Ectodermal cell (in vitro differentiated cells): ENCODE measurements at regions not wholly inside any gene's neighbourhood (a gene's known extent, or its start where the extent isn't known, plus 50 kb on each side); places are given as distances from the start of the nearest gene placed in this dataset.

Experiments used
- H3K27ac ChIP-seq: 2 replicates; pipeline ENCODE4 v1.7.0; 2013; ENCODE audit warnings: mild to moderate bottlenecking, low read depth, low read length; ENCODE audit not compliant: insufficient read depth, poor library complexity, severe bottlenecking
- H3K27me3 ChIP-seq: 2 replicates; pipeline ENCODE4 v1.7.0; 2013; ENCODE audit warnings: mild to moderate bottlenecking, low read length; ENCODE audit not compliant: insufficient read depth, control insufficient read depth, poor library complexity, severe bottlenecking
- H3K36me3 ChIP-seq: one replicate; pipeline ENCODE4 v1.7.0; 2013; ENCODE audit warnings: low read length; ENCODE audit not compliant: control insufficient read depth, insufficient read depth
- H3K4me1 ChIP-seq: one replicate; pipeline ENCODE4 v1.7.0; 2013; ENCODE audit warnings: low read length; ENCODE audit not compliant: control insufficient read depth, insufficient read depth
- H3K4me3 ChIP-seq: 2 replicates; pipeline ENCODE4 v1.7.0; 2013; ENCODE audit warnings: low read depth, low read length, control low read depth; ENCODE audit not compliant: insufficient read depth
- H3K9me3 ChIP-seq: 2 replicates; pipeline ENCODE4 v1.7.0; 2013; ENCODE audit warnings: mild to moderate bottlenecking, low read length, moderate library complexity; ENCODE audit not compliant: control insufficient read depth
- WGBS, 2 experiments: methylation state at CpG; one replicate each; pipeline ENCODE4 v1.1.7; 2013; ENCODE audit warnings: missing lambda C conversion rate in 2 of 2; 5-methylcytosine and 5-hydroxymethylcytosine counted together

DNA sequence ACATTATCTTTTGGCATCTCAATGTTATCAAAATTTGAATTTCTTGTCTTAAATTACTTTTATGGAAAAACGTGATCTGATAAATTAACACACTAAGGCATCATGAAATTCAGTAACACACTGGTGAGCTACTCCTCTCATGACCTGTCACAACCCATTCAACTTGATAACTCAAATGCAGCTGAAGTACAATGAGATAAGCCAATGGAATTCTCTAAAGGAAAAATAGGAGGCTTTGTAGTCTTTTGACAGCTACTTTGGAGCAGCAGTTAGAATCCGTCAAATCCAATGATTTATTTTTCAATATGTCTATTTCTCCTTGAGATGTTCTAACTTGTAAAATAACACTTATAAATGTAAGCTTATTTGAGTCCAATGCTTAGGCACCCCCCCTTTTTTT is 1029.4 kb downstream of the TRHDE start:
- no peak overlapping the region for H3K27ac ChIP-seq
- no peaks in the 10 kb centered on the region for H3K9me3 ChIP-seq
- WGBS, 2 experiments, result 92 to 93% methylated on average over 2 of the region's 2 CpGs
- no peaks in the 10 kb centered on the region for H3K27me3 ChIP-seq
- H3K4me1 ChIP-seq, result no peaks in the 10 kb centered on the region
- no peak overlapping the region for H3K4me3 ChIP-seq
- no peaks in the 10 kb centered on the region for H3K36me3 ChIP-seq

DNA sequence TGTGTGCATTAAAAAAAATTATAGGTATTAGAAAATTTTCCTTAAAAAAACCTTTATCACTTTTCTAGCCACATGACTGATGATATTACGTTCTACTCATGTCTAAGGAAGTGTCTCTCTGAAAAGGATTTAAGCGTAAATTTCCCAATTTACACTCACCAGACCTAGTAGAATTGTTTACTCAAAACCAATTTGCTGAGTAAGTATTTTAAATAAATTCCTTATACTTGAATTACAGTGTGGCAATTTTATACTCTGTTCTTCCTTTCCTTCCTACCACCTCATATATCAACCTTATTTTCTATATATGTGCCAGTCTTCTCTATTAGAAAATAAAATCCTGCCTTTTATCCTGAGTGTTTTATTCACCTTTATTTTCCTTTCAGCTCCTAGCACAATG is 1035.1 kb downstream of the TRHDE start:
- Histone ChIP-seq H3K27ac (no peak overlapping the region), H3K9me3 (no peaks in the 10 kb centered on the region), H3K36me3 (no peaks in the 10 kb centered on the region), H3K4me1 (no peaks in the 10 kb centered on the region), H3K4me3 (no peak overlapping the region), H3K27me3 (no peaks in the 10 kb centered on the region)
- 95 to 100% methylated on average over 1 to 2 of the region's 2 CpGs for WGBS, 2 experiments

DNA sequence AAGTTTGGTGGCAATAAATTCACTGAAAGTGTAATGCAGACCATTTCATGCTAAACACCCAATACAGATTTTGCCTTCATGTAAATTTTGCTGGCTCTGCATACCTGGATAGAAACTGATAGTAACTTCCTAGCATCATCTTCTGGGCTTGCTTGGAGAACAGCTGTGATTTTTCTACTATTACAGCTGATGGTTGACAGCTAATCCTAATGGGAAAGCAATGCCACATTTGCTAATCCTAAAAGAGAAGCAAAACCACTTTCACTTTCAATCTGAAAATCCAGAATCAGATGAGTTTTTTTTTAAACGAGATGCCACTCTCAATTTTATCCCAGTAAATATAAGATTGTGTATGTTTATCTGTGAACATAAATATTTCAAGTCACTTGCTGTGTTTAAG is 1035.9 kb downstream of the TRHDE start:
- no peaks in the 10 kb centered on the region for H3K9me3 ChIP-seq
- no peaks in the 10 kb centered on the region for H3K36me3 ChIP-seq
- WGBS, 2 experiments, result no CpG with 5 or more reads among the region's 1 CpG
- no peak overlapping the region for H3K4me3 ChIP-seq
- no peaks in the 10 kb centered on the region for H3K27me3 ChIP-seq
- no peak overlapping the region for H3K27ac ChIP-seq
- H3K4me1 ChIP-seq, result no peaks in the 10 kb centered on the region

DNA sequence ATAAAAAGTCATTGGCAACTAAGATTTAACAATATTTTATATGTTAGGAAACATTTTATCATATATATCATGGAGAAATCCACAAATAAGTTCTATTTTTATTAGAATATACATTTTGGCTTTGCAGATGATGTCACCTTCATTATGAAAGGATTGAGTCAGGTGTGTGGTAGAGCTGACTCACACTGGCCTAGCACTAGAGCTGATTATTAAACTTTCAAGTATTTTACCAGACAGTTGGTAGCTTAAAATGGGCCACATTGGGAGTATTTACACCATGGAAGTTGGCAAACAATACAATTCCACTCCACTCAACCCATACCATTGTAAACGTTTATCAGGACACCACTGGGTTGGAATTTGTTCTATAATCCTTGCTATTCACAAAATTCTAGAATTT is 1036.6 kb downstream of the TRHDE start:
- no peaks in the 10 kb centered on the region for H3K9me3 ChIP-seq
- WGBS, 2 experiments, result 75 to 100% methylated on average over 1 of the region's 1 CpG
- H3K27ac ChIP-seq, result no peak overlapping the region
- no peak overlapping the region for H3K4me3 ChIP-seq
- no peaks in the 10 kb centered on the region for H3K4me1 ChIP-seq
- H3K36me3 ChIP-seq, result no peaks in the 10 kb centered on the region
- no peaks in the 10 kb centered on the region for H3K27me3 ChIP-seq

DNA sequence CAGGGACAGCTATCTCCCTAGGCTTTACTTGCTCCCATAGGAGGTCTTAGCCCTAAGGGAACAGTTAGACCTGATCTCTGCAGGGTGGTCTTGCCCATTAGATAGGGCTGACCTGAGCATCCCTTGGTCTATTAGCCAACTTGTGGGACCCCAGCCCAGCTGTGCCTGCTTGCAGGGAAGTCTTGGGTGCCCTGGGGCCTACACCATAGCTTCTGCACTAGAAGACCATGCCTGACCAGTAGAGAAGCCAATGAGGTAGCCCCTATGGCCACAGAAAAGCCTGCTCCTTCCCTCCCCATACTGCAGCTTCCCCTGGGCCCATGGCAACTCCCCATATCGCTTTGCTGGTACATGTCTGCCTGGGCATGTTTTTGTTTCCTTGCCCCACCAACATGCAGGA is 1049.1 kb downstream of the TRHDE start:
- H3K4me3 ChIP-seq, result no peak overlapping the region
- H3K27ac ChIP-seq, result no peak overlapping the region
- H3K36me3 ChIP-seq, result no peaks in the 10 kb centered on the region
- no peaks in the 10 kb centered on the region for H3K27me3 ChIP-seq
- WGBS, 2 experiments, result 94 to 100% methylated on average over 1 of the region's 1 CpG
- H3K9me3 ChIP-seq, result no peaks in the 10 kb centered on the region
- H3K4me1 ChIP-seq, result no peaks in the 10 kb centered on the region

DNA sequence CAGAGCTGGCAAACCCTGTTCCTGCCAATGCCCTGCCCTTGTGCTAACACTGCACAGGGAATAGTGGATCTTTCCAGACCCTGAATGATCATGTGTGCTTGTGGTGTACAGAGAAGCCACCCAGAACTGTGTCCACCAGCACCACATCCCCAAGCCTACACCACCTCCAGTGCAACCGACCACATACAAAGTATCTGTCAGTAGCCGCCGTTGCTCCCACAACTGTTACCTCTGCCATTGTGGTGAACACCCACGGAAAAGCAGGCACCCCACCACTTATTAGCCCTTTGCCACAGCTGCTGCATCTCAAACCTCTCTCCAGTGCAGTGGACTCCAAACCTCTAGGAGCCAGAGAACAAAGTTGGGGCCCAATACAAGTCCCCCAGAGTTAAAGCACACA is 1049.6 kb downstream of the TRHDE start:
- 95 to 97% methylated on average over 4 of the region's 4 CpGs for WGBS, 2 experiments

DNA sequence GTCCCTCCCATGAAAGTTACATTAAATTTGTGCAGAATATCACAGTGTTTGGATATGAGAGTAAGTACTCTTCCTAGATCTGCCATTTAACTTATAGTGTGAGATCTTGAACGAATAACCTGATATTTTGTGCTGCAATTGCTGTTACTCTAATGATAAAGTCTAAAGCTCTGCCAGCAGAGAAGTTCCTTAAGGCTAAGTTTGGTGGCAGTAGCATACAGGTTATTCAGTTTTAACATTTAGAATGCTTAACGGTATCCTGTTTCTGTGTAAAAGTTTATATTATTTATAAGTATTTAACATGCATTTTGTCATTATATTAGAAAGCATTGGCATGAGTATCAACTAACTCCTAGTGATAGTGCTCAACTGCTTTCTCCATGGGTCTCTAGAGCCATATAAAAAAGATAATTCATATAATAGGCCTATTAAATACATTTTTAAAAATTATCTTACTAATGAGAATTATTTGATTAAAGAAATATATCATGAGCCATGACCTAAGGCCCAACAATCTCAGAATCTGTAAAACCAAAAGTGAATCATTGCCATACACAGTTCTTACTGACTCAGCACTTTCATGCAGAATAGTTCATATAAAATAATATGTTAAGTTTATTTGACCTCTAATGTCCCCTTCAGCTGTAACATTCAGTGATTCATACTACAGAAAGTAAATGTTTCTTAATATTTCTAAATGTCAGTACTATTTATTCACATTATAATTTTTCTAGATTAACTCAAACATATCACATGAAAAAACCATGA is 1058.6 kb downstream of the TRHDE start:
- 95 to 100% methylated on average over 1 of the region's 2 CpGs for WGBS, 2 experiments
- Histone ChIP-seq H3K4me1 (no peaks in the 10 kb centered on the region), H3K4me3 (no peak overlapping the region), H3K9me3 (no peaks in the 10 kb centered on the region), H3K27ac (no peak overlapping the region), H3K27me3 (no peaks in the 10 kb centered on the region), H3K36me3 (no peaks in the 10 kb centered on the region)

More for the DNA sequence above, 1049.6 kb downstream of the TRHDE start:
- no peaks in the 10 kb centered on the region for H3K36me3 ChIP-seq
- no peak overlapping the region for H3K4me3 ChIP-seq
- H3K9me3 ChIP-seq, result no peaks in the 10 kb centered on the region
- no peak overlapping the region for H3K27ac ChIP-seq
- H3K4me1 ChIP-seq, result no peaks in the 10 kb centered on the region
- no peaks in the 10 kb centered on the region for H3K27me3 ChIP-seq

DNA sequence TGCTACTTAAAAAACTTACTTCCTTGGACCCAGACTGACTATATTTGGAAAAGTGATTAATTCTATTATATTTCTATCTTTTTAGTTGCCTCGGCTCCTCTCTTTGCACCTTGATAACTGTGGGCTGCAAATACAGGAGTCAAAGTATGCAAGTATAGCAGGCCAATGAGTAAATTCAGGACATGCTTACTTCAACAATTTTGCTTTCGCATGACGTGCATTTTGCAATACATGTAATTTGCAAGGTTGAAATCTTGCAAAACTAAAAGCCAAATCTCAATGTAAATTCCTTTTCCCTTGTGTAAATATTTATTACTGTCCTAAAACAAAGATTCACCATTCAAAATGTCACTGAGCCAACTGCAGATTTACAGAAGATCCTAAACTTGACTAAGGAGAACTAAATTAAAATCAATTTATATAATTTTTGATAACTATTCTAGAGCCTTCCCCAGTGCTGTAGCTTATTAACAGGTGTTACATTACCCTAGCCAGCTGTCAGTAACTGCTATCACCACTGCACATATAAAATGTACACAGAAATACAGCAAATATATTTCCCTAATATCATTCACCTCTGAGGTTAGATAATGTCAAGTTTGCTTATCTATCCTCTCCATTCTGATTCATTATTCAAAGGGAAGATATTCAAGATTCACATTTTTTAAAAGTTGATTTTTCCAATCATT is 1069.5 kb downstream of the TRHDE start:
- no peaks in the 10 kb centered on the region for H3K36me3 ChIP-seq
- no peaks in the 10 kb centered on the region for H3K4me1 ChIP-seq
- 88 to 95% methylated on average over 3 of the region's 3 CpGs for WGBS, 2 experiments
- no peak overlapping the region for H3K27ac ChIP-seq
- H3K9me3 ChIP-seq, result no peaks in the 10 kb centered on the region
- no peak overlapping the region for H3K4me3 ChIP-seq
- H3K27me3 ChIP-seq, result no peaks in the 10 kb centered on the region

DNA sequence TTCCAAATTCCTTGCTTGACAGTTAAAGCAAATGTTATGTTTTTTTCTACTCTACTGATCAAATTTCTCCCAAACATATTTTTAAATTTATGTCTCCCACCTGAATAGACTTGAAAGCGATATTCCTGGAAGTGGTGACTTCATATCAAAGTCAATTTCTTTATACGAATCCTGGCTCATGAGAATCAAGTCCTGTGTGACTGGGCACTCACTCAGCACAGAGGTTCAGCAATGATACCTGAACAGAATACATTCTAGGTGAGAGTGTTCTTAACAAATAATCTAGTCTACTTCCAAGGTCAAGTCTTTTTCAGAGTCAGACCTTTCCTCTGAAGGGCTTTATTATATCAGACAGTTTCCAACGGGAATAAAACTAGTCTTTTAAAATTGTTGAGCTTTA is 1070.6 kb downstream of the TRHDE start:
- Histone ChIP-seq H3K4me3 (no peak overlapping the region), H3K27ac (no peak overlapping the region), H3K27me3 (no peaks in the 10 kb centered on the region), H3K9me3 (no peaks in the 10 kb centered on the region), H3K4me1 (no peaks in the 10 kb centered on the region), H3K36me3 (no peaks in the 10 kb centered on the region)
- 94 to 97% methylated on average over 2 to 3 of the region's 3 CpGs for WGBS, 2 experiments

DNA sequence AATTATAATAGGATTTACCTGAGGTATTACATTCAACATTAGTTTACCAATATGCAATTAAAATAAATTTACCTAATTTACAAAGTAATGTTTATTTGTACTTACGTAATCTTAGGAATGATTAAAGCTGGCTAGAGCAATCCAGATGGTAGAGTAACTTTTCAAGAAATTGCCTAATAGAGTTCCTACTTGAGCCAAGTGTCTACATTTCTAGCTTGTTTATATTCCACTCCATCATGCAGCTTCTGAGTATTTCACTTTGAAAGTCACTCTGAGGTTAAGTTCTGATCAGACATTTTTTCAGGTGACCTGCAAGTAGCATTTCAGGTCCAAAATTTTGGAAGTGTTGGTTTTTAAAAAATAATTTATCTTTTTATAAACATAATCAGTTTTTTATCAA is 1080.7 kb downstream of the TRHDE start:
- Histone ChIP-seq H3K27me3 (no peaks in the 10 kb centered on the region), H3K4me1 (no peaks in the 10 kb centered on the region), H3K9me3 (no peaks in the 10 kb centered on the region), H3K27ac (no peak overlapping the region), H3K4me3 (no peak overlapping the region), H3K36me3 (no peaks in the 10 kb centered on the region)
- WGBS, 2 experiments, result 83% methylated on average over 1 of the region's 1 CpG; no CpG with 5 or more reads in 1 of the 2 experiments
